ENCODE measurements at regions not wholly inside any gene's neighbourhood (a gene's known extent, or its start where the extent isn't known, plus 50 kb on each side); places are given as distances from the start of the nearest gene placed in this dataset.

DNA sequence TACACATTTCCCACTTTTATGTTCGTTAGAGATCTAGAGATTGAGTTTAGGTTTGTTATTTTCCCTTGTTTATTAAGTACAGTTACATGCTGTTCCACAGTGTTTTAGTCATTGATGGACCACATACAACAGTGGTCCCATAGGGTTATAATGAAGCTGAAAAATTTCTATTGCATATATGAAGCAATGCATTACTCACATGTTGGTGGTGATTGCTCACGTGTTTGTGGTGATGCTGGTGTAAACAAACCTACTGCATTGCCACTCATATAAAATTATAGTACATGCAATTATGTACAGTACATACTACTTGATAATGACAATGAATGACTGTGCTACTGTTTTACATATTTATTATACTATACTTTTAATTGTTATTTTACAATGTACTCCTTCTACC, 51.0 kb upstream of the NXPH2 start:
- Histone ChIP-seq H2AFZ (ENCODE audit: low read depth, low read length) (no peak overlapping the region), H4K20me1 (ENCODE audit: insufficient read depth, low read length) (no peaks in the 10 kb centered on the region), H3K4me2 (ENCODE audit: insufficient read depth, low read length) (no peak overlapping the region), H3K27ac (ENCODE audit: low read length) (no peak overlapping the region), H3K9ac (ENCODE audit: low read depth, low read length) (no peak overlapping the region), H3K27me3 (ENCODE audit: insufficient read depth, low read length, poor library complexity) (peaks cover 3% of the 10 kb centered on the region), H3K4me1 (ENCODE audit: insufficient read depth, low read length) (no peaks in the 10 kb centered on the region), H3K36me3 (ENCODE audit: insufficient read depth, low read length) (no peaks in the 10 kb centered on the region), H3K9me3 (ENCODE audit: insufficient read depth, low read length, severe bottlenecking) (no peaks in the 10 kb centered on the region), H3K4me3 (ENCODE audit: low read depth in 1 of 2, low read length in 2 of 2) (no peak overlapping the region), H3K79me2 (ENCODE audit: insufficient read depth, low read length) (no peaks in the 10 kb centered on the region)
- no peak for DNase-seq
- no peak for ATAC-seq (ENCODE audit: insufficient read depth, low read depth)
- TF ChIP-seq CTCF (IDR thresholded peaks at IDR 0.05; ENCODE audit: borderline replicate concordance, extremely low read depth, low read length, poor library complexity, severe bottlenecking), result no peak
- TF ChIP-seq EZH2 (IDR thresholded peaks at IDR 0.05; ENCODE audit: borderline replicate concordance, low read depth, low read length, severe bottlenecking), result no peak

DNA sequence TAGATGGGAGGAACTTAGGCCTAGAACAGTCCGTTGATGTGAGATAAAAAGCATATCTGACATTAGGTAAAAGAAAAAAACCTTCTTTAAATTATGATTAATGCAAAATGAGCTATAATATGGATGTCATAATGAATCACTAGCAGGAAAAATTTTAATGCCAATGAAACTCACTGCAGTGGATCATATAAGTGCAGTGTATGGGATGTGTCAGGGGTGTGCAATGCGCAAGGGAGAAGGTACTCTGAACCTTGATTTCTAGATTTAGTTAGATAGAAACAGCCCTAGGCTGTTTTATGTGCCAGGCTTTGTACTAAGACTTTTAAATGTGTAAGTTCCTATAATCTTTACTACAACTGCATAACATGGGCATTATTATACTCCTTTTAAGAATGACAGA, 50.4 kb upstream of the NXPH2 start:
- no peak for DNase-seq
- H3K27me3 ChIP-seq (ENCODE audit: insufficient read depth, low read length, poor library complexity), result peaks cover 3% of the 10 kb centered on the region
- no peaks in the 10 kb centered on the region for H3K9me3 ChIP-seq (ENCODE audit: insufficient read depth, low read length, severe bottlenecking)
- ATAC-seq (ENCODE audit: insufficient read depth, low read depth), result no peak
- H3K4me1 ChIP-seq (ENCODE audit: insufficient read depth, low read length), result no peaks in the 10 kb centered on the region
- H3K27ac ChIP-seq (ENCODE audit: low read length), result no peak overlapping the region
- no peak overlapping the region for H3K4me2 ChIP-seq (ENCODE audit: insufficient read depth, low read length)
- H2AFZ ChIP-seq (ENCODE audit: low read depth, low read length), result no peak overlapping the region
- H3K79me2 ChIP-seq (ENCODE audit: insufficient read depth, low read length), result no peaks in the 10 kb centered on the region
- no peaks in the 10 kb centered on the region for H3K36me3 ChIP-seq (ENCODE audit: insufficient read depth, low read length)
- H4K20me1 ChIP-seq (ENCODE audit: insufficient read depth, low read length), result no peaks in the 10 kb centered on the region
- no peak overlapping the region for H3K4me3 ChIP-seq (ENCODE audit: low read depth in 1 of 2, low read length in 2 of 2)
- TF ChIP-seq EZH2 (IDR thresholded peaks at IDR 0.05; ENCODE audit: borderline replicate concordance, low read depth, low read length, severe bottlenecking) (no peak), CTCF (IDR thresholded peaks at IDR 0.05; ENCODE audit: borderline replicate concordance, extremely low read depth, low read length, poor library complexity, severe bottlenecking) (no peak)
- no peak overlapping the region for H3K9ac ChIP-seq (ENCODE audit: low read depth, low read length)

Data from DND-41 (cell line).